Smooth muscle cell (in vitro differentiated cells): ENCODE measurements at regions not wholly inside any gene's neighbourhood (a gene's known extent, or its start where the extent isn't known, plus 50 kb on each side); places are given as distances from the start of the nearest gene placed in this dataset.

Experiments used
- DNase-seq: peaks from one replicate; lab custom pipeline; 2025; ENCODE audit not compliant: unreplicated experiment; lab: John Stamatoyannopoulos, UW
- H2AFZ ChIP-seq: fragments of 200-600 bp; sonication (generic); 2 replicates; pipeline ENCODE4 v1.6.0; 2016; ENCODE audit warnings: antibody characterized with exemption, low read depth, mild to moderate bottlenecking
- H3F3A ChIP-seq: fragments of 200-600 bp; sonication (generic); 2 replicates; pipeline ENCODE4 v1.6.0; 2017; ENCODE audit warnings: antibody characterized with exemption, low read depth
- H3K27ac ChIP-seq: fragments of 200-600 bp; sonication (generic); 2 replicates; pipeline ENCODE4 v1.5.1; 2016; ENCODE audit warnings: low read depth, mild to moderate bottlenecking
- H3K27me3 ChIP-seq: fragments of 200-600 bp; sonication (generic); 2 replicates; pipeline ENCODE4 v1.6.1; 2016; ENCODE audit warnings: low read depth, mild to moderate bottlenecking
- H3K36me3 ChIP-seq: fragments of 200-600 bp; sonication (generic); 2 replicates; pipeline ENCODE4 v1.5.1; 2016; ENCODE audit warnings: low read depth
- H3K4me1 ChIP-seq: fragments of 200-600 bp; sonication (generic); 2 replicates; pipeline ENCODE4 v1.5.1; 2016; ENCODE audit warnings: low read depth
- H3K4me2 ChIP-seq: fragments of 200-600 bp; sonication (generic); 2 replicates; pipeline ENCODE4 v1.6.0; 2016; ENCODE audit warnings: mild to moderate bottlenecking
- H3K4me3 ChIP-seq: fragments of 200-600 bp; sonication (generic); 2 replicates; pipeline ENCODE4 v1.5.1; 2016; ENCODE audit warnings: mild to moderate bottlenecking
- H3K79me2 ChIP-seq: fragments of 200-600 bp; sonication (generic); 2 replicates; pipeline ENCODE4 v1.6.0; 2016; ENCODE audit warnings: low read depth, mild to moderate bottlenecking
- H3K9ac ChIP-seq: fragments of 200-600 bp; sonication (generic); 2 replicates; pipeline ENCODE4 v1.6.0; 2016; ENCODE audit warnings: low read depth
- H3K9me3 ChIP-seq: fragments of 200-600 bp; sonication (generic); replicated peaks from 2 replicates; pipeline ENCODE4 v1.5.1; 2016; ENCODE audit warnings: low read depth
- H4K20me1 ChIP-seq: fragments of 200-600 bp; sonication (generic); 2 replicates; pipeline ENCODE4 v1.6.0; 2016; ENCODE audit warnings: low read depth
- WGBS: methylation state at CpG from one replicate; pipeline ENCODE4 v1.1.7; 2016; ENCODE audit warnings: low lambda C conversion rate; 5-methylcytosine and 5-hydroxymethylcytosine counted together
- TF ChIP-seq, protein P1 (sequence below): fragments of 200-600 bp; sonication (generic); IDR thresholded peaks from 2 replicates; pipeline ENCODE4 v1.5.1; 2017; ENCODE audit warnings: borderline replicate concordance, mild to moderate bottlenecking, antibody characterized with exemption; ENCODE audit not compliant: insufficient read depth, poor library complexity, severe bottlenecking

DNA sequence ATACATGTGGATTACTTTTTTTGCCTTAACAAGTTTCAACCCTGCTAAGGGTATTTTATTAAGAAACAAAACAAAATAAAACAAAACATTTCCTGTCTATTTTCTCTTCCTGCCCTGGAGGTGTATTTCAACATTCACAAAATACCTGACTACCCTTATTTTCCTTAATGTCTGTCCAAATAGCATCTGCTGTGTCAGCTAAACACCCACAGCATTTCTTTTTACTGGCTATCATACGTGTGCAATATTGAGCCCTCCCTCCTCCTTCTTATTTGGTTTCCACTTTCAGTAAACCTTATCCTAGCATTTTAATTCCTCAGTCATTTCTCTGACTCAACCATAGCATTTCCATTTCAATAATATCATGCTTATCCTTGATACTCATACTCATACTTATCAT, 1420.0 kb upstream of the ZEB2 start:
- Histone ChIP-seq H3K9ac (no peak overlapping the region), H3K79me2 (no peaks in the 10 kb centered on the region), H3K27me3 (no peaks in the 10 kb centered on the region), H3K4me2 (no peak overlapping the region), H2AFZ (peak overlapping the region; percentile 10), H3K4me1 (no peaks in the 10 kb centered on the region), H3K27ac (no peak overlapping the region), H3F3A (no peaks in the 10 kb centered on the region), H3K4me3 (no peak overlapping the region), H3K36me3 (no peaks in the 10 kb centered on the region), H3K9me3 (no peaks in the 10 kb centered on the region), H4K20me1 (no peaks in the 10 kb centered on the region)
- no peak for DNase-seq
- WGBS = 49% methylated on average over 1 of the region's 1 CpG
- TF ChIP-seq, protein P1, sequence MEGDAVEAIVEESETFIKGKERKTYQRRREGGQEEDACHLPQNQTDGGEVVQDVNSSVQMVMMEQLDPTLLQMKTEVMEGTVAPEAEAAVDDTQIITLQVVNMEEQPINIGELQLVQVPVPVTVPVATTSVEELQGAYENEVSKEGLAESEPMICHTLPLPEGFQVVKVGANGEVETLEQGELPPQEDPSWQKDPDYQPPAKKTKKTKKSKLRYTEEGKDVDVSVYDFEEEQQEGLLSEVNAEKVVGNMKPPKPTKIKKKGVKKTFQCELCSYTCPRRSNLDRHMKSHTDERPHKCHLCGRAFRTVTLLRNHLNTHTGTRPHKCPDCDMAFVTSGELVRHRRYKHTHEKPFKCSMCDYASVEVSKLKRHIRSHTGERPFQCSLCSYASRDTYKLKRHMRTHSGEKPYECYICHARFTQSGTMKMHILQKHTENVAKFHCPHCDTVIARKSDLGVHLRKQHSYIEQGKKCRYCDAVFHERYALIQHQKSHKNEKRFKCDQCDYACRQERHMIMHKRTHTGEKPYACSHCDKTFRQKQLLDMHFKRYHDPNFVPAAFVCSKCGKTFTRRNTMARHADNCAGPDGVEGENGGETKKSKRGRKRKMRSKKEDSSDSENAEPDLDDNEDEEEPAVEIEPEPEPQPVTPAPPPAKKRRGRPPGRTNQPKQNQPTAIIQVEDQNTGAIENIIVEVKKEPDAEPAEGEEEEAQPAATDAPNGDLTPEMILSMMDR = no peak

DNA sequence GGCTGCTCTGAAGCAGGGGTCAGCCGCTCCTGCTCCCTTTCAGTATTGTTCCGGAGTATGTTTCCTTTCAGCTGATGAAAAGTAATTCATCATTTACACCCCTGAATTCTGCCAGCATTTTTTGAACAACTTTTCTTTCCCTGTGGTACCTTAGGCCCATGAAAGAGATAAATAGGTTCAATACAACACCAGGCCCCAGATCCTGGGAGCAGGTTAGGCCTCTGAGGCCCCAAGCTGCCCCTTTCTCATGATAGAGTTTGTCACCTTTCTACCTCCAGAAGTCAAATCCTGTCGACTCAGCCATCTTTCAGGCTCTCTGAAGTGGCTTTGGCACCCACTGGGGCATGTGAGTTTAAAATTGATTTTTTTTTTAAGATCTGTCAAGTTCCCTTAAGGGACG, 1415.1 kb upstream of the ZEB2 start:
- WGBS = 90% methylated on average over 4 of the region's 4 CpGs
- H3K4me2 ChIP-seq = no peak overlapping the region
- TF ChIP-seq, protein P1 = no peak
- no peak overlapping the region for H3K4me3 ChIP-seq
- no peak overlapping the region for H3K9ac ChIP-seq
- no peaks in the 10 kb centered on the region for H3F3A ChIP-seq
- no peaks in the 10 kb centered on the region for H3K79me2 ChIP-seq
- no peak for DNase-seq
- no peak overlapping the region for H2AFZ ChIP-seq
- H3K27ac ChIP-seq = no peak overlapping the region
- H3K9me3 ChIP-seq = no peaks in the 10 kb centered on the region
- H3K36me3 ChIP-seq = no peaks in the 10 kb centered on the region
- H4K20me1 ChIP-seq = no peaks in the 10 kb centered on the region
- H3K4me1 ChIP-seq = peaks cover 13% of the 10 kb centered on the region
- no peaks in the 10 kb centered on the region for H3K27me3 ChIP-seq

DNA sequence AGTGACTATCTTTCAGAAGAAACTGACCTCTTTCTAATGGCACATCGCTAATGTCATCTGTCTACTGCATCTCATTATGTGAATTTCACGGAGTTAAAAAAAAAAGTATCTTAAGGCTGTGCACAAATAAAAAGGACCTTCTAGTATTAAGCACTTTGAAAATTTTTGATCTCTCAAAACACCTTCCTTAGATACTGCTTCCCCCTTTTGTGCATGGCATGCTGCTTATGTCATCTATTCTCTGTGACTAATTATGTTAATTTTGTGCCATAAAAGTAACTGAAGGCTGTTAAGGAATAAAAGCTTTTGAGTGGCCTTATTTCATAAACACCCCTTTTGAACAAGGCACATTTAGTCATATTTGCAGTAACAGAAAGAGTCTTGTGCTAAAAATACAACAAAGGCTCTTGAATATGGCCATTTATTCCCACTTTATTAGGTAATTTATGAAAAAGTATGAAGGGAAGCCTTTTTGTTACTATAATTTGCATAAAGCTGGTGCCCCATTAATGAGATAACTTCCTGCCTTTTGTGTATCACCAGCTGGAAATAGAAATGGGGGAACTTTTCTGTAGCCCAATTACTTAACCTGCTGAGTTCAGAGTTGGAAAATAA, 1412.0 kb upstream of the ZEB2 start:
- Histone ChIP-seq H3K36me3 (no peaks in the 10 kb centered on the region), H3K4me1 (peaks cover 13% of the 10 kb centered on the region), H3K9me3 (no peaks in the 10 kb centered on the region), H3K27ac (no peak overlapping the region), H4K20me1 (no peaks in the 10 kb centered on the region), H3K79me2 (no peaks in the 10 kb centered on the region), H3K4me3 (no peak overlapping the region), H3K4me2 (peak overlapping the region; percentile 69), H2AFZ (peak overlapping the region; percentile 66), H3F3A (no peaks in the 10 kb centered on the region), H3K9ac (no peak overlapping the region), H3K27me3 (no peaks in the 10 kb centered on the region)
- DNase-seq = no peak
- 41% methylated on average over 2 of the region's 2 CpGs for WGBS
- TF ChIP-seq, protein P1 = no peak

DNA sequence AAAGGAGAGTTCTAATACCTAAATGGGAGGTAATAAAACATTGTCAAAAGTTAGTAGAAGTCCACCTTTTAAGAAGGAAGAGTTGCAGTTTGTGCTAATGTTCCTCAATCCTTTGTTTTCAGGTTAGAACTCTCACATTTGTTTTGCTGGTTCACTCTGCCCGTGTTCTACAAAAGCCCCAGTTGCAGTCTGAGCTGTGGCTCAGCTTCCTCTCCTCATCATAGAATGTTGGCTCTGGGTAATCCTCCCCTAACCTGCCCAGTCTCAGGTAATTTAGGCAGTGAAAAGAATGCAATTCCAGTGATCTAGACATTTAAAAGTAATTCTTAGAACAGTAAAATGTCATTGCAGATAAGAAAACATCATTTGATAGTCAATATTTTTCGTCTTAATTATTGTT, 1410.4 kb upstream of the ZEB2 start:
- H3F3A ChIP-seq = no peaks in the 10 kb centered on the region
- H3K9ac ChIP-seq = no peak overlapping the region
- H3K27me3 ChIP-seq = no peaks in the 10 kb centered on the region
- H3K4me3 ChIP-seq = no peak overlapping the region
- peak overlapping the region; percentile 14 for H2AFZ ChIP-seq
- H3K4me2 ChIP-seq = no peak overlapping the region
- H3K79me2 ChIP-seq = no peaks in the 10 kb centered on the region
- H3K36me3 ChIP-seq = no peaks in the 10 kb centered on the region
- TF ChIP-seq, protein P1 = no peak
- 33% methylated on average over 2 of the region's 2 CpGs for WGBS
- H3K9me3 ChIP-seq = no peaks in the 10 kb centered on the region
- H3K27ac ChIP-seq = no peak overlapping the region
- DNase-seq = no peak
- H3K4me1 ChIP-seq = peaks cover 13% of the 10 kb centered on the region
- no peaks in the 10 kb centered on the region for H4K20me1 ChIP-seq
